ENCODE measurements at regions not wholly inside any gene's neighbourhood (a gene's known extent, or its start where the extent isn't known, plus 50 kb on each side); places are given as distances from the start of the nearest gene placed in this dataset.
"Not testable (repeated sequence)": the region's sequence is repeated elsewhere in the genome, so short reads cannot be mapped to it uniquely, and the experiment has no call there.

DNA sequence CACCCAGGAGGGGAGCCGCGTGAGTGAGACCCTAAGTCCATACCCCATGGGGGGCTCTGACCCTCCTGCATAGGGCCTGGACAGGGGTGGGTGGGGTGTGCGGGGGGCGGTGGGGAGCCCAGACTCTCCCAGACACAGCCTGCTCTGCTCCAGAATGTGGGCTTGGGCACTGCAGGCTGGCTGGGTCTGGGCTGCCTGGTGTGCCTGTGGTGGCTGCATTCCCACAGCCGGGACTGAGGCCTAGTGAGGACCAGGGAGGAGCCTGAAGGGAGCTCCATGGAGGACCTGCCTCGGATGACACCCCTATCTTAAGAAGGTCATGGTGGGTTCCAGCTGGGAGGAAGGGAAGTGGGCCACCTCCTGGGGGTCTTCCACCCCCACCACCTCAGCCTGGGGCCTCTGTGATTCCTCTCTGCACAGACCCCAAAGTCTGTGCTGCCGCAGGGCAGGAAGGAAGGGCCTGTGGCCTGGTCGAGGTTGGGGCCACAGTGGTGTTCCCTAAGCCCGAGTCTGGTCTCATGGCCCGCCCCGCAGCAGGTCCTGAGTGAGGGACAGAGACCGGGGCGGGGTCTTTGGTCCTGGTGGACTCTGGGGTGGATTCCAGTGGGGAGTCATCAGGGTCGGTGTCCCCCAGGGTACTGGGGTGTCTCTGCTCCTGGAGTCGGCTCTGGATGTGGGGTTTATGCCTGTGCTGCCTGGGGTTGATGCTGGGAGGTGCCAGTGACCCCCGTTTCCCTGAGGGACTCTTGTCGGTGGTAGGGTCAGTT is 392.3 kb downstream of the TMEM121 start:
- peaks cover 47% of the 10 kb centered on the region for H3K36me3 Mint-ChIP-seq
- H3K4me3 Mint-ChIP-seq: peak overlapping the region; percentile 82
- H3K27ac Mint-ChIP-seq: peak overlapping the region; percentile 72
- peaks cover 10% of the 10 kb centered on the region for H3K4me1 Mint-ChIP-seq
- no peak for ATAC-seq
- H3K27me3 Mint-ChIP-seq: no peaks in the 10 kb centered on the region
- H3K9me3 Mint-ChIP-seq: no peaks in the 10 kb centered on the region

DNA sequence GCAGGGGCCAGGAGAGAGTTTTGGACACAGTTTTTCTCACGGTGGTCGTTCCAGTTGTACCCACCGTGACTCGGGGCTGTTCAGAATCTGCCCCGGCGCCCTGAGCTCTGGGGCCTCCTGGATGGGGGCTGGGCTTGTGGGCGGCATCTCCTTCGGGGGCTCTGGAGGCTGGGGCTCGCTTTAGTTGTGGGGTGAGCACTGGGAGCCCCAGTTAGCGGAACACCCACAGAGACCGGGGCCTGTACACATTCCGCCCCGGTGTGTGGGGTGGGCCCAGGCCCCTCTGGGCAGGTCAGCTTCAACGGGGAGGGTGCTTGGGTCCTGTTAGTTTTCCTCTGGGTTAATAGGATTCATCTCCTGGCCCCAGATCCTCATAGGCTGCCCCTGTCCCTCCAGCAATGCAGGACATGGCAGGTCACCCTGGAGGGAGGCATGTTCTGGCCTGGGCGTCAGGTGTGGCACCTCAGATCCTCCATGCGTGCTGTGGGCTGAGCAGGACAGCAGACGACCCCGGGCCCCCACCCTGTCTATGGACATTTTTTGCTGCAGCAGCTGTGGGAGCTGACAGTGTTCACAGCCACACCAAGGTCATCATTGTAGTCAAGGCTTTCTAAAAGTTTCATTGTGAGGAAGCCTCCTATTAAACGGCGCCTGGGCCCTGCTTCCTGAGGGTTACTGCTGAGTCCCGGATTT is 393.2 kb downstream of the TMEM121 start:
- Mint-ChIP-seq H3K27me3 (no peaks in the 10 kb centered on the region), H3K4me3 (peak overlapping the region; percentile 77), H3K9me3 (no peaks in the 10 kb centered on the region), H3K36me3 (peaks cover 53% of the 10 kb centered on the region), H3K4me1 (peaks cover 10% of the 10 kb centered on the region), H3K27ac (peak overlapping the region; percentile 72)
- ATAC-seq: no peak

DNA sequence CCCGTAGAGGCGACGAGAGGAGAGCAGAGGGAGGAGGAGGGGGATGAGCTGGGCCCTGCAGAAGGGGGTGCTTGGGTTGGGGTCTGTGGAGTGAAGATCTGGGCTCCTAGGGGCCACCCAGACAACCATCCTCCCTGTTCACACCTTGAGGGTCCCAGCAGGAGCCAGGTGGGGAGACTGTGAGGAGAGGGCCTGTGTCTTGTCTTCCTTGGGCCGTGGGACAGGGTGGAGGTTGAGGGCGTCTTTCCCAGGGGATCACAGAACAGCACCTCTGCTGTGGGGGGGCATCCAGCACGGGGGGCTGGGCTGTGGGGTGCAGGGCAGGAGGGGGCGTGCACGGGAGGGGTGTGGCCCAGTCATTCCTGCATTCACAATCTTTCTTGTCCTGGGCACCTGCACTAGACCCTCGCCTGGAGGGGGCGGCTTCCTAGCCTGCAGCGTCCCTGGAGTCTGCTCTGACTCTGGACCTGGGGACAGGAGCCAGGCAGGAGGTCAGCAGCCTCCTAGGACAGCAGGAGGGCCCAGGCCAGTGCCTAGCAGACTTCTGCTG is 393.8 kb downstream of the TMEM121 start:
- Mint-ChIP-seq H3K4me1 (peaks cover 10% of the 10 kb centered on the region), H3K4me3 (peak overlapping the region; percentile 77), H3K27ac (peak overlapping the region; percentile 72), H3K36me3 (peaks cover 53% of the 10 kb centered on the region)
- H3K27me3 Mint-ChIP-seq, H3K9me3 Mint-ChIP-seq: not testable (repeated sequence)
- peak; percentile 53 for ATAC-seq

DNA sequence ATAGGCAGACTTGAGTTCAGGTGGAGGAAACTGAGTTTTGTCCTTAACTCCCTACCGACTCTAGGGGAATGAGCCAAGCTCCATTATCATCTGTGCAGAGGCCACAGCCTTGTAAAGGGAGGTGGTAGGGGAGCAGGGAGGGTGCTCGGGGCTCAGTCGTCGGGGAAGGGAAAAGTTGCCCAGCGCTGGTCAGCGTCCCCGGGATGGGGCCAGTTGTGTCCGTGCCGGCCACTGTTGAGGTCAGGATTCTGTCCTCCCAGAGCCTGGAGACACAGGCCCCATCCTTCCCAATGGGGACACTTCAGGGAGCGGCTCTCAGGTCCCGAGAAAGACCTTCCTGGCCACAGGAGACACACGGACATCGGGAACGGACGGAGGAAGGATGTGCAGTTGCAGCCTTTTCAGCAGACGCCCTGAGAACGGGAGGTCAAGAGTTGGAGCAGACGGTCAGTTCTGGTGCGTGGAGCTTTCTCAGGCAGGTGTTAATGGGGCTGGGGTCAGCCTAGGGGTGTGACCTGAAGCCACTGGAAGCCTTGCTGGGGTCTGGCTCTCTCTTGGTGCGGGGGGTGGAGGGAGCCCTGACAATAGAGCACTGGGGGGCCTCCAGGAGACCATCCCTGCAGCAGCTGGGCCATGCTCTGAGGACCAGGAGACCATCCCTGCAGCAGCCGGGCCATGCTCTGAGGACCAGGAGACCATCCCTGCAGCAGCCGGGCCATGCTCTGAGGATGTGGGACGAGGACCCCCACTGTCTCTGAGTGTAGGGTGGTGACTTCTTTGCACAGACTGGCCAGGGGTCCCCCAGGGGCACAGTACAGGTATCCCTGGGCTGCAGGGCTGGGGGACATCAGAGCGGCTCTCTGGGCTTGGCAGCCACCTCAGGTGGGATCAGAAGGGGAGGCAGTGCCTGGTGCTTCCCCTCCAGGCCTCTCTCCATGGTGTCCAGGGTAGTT is 394.7 kb downstream of the TMEM121 start:
- peaks cover 10% of the 10 kb centered on the region for H3K4me1 Mint-ChIP-seq
- H3K36me3 Mint-ChIP-seq: peaks cover 45% of the 10 kb centered on the region
- H3K27me3 Mint-ChIP-seq, ATAC-seq, H3K27ac Mint-ChIP-seq, H3K9me3 Mint-ChIP-seq: not testable (repeated sequence)
- peak overlapping the region; percentile 77 for H3K4me3 Mint-ChIP-seq

DNA sequence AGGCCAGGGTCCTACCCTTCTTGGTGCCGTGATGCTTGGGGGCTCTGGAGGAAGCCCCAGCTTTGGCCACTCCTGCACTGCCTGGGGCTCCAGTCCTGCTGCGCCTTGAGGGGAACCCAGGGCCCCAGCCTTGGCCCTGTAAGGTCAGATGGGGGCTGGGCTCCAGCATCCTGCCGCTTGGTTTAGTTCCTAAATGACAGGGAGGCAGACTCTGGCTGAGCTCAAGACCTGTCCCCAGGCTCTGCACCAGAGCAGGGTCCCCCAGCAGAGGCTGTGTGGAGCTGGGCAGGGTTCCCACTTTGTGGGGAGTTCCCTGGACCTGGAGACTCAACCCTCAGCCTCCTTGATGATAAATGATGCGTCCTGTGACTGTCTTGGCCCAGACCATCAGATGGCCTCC is 395.4 kb downstream of the TMEM121 start:
- not testable (repeated sequence) for H3K27me3 Mint-ChIP-seq, ATAC-seq, H3K9me3 Mint-ChIP-seq, H3K27ac Mint-ChIP-seq, H3K4me1 Mint-ChIP-seq
- Mint-ChIP-seq H3K36me3 (peaks cover 38% of the 10 kb centered on the region), H3K4me3 (peak overlapping the region; percentile 12)

DNA sequence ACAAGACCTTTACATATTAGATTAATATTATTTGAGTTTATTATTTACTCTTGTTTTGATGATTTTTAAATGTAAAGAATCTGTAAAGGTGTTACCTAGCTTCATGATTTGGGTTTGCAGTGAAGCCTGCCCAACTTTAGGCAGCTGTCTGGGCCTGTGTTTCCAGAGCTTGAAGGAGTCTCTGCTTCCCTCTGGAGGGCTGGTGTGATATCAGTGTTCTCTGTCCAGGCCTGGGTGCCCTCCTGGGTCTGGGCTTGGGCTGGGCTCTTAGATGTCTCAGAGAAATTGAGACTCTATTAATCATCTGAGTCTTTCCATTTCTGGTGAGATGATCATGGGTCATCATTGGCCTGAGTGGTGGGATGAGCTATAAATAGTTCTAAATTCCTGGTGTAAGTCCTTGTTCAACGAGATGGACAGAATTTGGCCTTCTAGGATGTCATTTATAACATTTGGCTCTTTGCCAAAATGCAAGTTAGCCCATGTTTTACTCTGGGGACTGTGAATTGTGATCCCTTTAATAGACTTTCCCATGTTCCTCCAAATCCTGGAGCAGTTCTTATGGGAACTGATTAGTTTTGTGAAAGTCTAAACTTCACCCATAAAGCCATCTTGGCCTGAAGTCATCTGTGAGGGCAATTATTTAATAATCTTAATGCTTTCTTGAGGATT is 397.3 kb downstream of the TMEM121 start:
- not testable (repeated sequence) for H3K9me3 Mint-ChIP-seq, H3K27ac Mint-ChIP-seq, H3K4me3 Mint-ChIP-seq

DNA sequence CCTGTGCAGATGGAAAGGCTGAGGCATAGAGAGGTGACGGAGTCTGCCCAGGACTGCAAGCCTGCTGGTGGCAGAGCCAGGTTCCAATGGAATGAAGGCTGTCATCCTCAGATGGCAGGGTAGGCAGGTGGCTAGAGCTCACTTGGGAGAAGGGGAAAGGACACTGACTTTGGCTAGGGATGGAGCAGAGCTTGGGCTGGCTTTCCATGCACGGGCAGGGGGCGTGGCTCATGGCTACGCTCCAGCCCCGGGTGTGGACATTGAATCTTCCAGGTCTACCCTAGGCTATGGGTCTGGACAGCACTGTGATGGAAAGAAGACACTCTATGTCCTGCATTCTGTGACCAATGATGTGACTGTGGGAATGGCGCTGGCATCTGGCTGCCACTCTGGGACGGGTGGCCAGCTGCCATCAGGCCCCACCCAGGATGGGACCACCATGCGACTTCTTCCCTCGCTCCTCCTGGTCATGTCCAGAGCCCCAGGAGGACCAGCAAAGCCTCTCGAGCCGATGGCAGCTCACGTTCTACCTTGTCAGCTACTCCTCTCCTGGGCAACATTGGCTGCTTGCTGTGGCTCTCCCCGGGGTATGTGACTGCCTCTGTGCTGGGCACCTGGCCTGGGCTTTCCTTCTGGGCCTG is 398.7 kb downstream of the TMEM121 start:
- H3K36me3 Mint-ChIP-seq: peaks cover 27% of the 10 kb centered on the region
- H3K27ac Mint-ChIP-seq: no peak overlapping the region
- H3K4me1 Mint-ChIP-seq: peaks cover 8% of the 10 kb centered on the region
- H3K4me3 Mint-ChIP-seq: no peak overlapping the region
- ATAC-seq: no peak
- H3K9me3 Mint-ChIP-seq: no peaks in the 10 kb centered on the region
- H3K27me3 Mint-ChIP-seq: no peaks in the 10 kb centered on the region

More for the DNA sequence above, 397.3 kb downstream of the TMEM121 start:
- ATAC-seq, H3K27me3 Mint-ChIP-seq, H3K4me1 Mint-ChIP-seq: not testable (repeated sequence)
- H3K36me3 Mint-ChIP-seq: peaks cover 31% of the 10 kb centered on the region

DNA sequence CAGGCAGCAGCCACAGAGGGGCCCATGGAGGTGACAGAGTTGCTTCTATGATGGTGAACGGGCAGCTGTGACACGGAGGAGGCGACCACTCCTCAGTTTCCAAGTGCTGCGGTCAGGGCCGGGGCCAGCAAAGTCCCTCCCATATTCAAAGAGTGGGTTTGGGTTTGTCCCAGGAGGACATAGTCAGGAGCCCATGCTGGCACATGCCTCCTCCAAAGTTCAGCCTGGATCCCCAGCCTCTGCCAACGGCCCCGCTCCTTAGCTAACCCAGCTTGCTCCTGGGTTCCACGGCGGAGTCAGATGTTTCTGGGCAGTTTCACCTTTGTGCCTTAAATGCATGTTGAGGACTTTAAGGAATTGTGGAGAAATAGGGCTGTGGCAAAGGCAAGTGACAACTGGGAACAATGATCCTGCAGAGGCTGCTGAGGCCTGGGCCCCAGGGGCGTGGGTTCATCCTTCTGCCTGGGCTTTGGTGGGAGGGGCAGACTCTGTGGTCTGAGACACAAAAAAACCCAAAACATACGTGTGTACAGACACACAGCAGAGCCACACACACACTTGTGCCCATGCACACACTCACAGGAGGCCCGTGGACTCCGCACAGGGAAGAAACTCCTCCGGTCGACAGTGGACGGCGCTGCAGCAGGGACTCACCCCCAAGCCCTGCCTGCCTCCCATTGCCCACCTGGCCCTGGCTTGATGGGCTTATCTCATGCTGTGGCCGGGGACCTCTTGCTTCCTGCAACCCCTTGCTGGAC is 399.4 kb downstream of the TMEM121 start:
- Mint-ChIP-seq H3K4me1 (peaks cover 8% of the 10 kb centered on the region), H3K27ac (no peak overlapping the region), H3K36me3 (peaks cover 20% of the 10 kb centered on the region), H3K4me3 (no peak overlapping the region), H3K27me3 (no peaks in the 10 kb centered on the region), H3K9me3 (no peaks in the 10 kb centered on the region)
- no peak for ATAC-seq

DNA sequence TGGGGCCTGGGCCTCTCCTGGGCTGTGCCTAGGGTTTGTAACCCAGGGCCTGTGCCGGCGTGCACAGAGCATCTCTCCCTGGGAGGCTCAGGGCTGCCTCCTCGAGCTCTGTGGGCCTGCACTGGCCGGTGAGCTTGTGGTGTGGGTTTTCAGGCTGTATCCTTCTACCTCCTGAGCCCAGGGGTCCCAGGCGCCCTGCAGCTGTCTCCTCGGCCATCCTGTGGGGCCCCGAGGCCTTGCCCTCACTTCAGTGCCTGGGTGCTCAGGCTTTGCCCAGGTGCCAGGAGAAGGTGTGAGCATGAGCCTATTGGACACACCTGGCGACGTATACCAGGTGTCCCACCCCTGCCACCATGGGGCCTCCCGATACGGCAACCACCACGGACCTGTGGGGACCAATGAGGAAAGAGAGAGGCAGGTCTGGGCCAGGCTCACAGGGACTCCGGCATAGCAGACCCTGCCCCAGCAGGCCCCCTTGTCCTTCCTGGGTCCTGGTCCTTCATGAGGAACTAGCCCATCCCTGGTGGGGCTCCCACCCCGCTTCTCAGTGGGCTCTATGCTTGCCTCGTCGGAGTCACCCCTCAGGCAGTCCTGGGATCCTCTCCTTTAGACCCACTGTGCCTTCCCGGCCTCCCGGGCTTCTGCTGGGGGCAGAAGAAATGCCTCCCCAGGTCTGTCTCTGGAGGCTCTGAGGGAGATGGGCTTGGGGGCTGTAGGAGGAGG is 400.2 kb downstream of the TMEM121 start:
- Mint-ChIP-seq H3K27me3 (no peaks in the 10 kb centered on the region), H3K4me1 (peaks cover 8% of the 10 kb centered on the region), H3K4me3 (no peak overlapping the region), H3K27ac (no peak overlapping the region), H3K9me3 (no peaks in the 10 kb centered on the region), H3K36me3 (peaks cover 18% of the 10 kb centered on the region)
- peak; percentile 47 for ATAC-seq

DNA sequence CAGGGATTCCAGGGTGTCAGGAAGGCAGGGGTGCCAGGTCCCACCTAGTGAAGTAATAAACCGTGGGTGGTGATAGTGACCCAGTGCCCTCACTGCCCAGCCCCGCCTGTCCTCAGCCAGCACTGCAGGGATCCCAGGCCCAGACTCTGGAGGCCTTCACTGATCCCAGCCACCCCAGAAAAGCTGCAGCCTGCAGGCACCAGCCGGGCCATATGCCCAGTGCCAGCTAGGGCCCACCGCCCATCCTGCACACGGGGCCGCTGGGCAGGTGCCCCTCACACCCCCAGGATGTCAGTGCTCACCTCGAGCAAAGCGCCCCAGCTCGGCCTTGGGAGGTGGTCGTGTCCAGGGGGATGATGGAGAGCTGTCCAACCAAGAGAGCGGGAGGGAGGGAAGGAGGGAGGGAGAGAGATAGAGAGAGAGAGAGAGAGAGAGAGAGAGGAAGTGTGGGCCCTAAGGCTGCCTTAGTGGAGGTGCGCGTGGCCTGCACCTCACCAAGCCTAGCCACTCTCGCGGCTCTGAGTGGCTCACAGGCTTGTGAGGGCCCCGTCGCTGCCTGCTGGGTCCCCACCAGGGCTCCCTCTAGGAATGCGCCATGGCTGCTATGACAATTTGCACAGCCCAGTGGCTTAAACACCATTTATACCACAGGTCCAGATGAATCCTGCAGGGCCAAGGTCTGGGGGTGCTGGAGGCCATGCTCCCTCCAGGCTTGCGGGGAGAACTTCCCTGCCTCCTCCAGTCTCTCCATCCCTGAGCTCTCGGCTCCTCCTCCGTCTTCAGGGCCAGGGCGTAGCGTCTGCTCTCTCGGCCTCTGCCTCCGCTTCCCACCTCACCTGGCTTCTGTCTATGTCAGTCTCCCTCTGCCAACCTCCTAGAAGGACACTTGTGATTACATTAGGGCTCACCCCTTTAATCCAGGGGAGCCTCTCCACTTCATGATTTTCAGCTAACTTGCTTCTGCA is 401.0 kb downstream of the TMEM121 start:
- peak; percentile 6 for ATAC-seq
- Mint-ChIP-seq H3K36me3 (peaks cover 11% of the 10 kb centered on the region), H3K4me1 (peaks cover 12% of the 10 kb centered on the region), H3K27ac (peak overlapping the region; percentile 42), H3K27me3 (no peaks in the 10 kb centered on the region), H3K9me3 (no peaks in the 10 kb centered on the region), H3K4me3 (peak overlapping the region; percentile 45)

DNA sequence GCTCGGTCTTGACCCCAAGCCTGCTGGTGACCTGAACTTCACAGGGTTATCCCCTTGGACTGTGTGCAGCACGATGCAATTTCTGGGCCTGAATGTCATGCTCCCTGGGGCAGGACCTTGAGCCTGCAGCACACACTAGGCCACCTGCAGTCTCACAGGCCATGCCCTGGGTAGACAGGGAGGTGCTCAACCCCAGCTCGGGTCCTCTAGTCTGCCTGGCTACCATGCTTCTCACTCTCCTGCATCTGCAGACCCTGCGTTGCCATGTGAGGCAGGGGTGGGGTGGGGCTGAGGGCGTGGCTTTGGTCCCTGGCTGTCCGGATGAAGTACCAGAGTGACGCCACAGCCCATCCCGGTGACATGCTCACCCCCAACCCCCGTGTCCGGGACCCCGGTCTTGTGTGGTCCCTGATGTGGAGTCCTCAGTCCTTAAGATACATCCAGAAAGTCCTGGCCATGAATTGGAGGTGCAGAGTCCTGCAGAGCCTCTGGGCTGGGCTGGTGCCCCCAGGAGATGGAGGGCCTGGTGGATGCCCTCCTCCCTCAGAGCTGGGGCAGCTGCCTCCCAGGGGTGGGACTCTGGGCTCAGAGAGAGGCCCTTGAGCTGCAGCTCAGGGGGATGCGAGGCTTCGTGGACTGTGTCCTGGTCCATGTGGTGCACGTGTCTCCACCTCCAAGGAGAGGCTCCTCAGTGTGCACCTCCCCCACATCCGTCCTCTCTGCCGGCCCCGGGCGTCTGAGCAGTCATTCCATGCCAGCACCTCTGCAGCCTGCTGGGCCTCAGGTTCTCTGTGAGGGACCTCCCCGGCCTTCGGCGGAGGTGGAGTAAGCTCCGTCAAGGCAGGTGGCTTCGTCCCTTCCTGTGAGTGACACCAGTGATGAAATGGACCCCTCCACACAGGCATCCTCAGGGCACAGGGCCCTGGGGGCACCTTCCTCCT is 402.1 kb downstream of the TMEM121 start:
- H3K27me3 Mint-ChIP-seq, H3K4me3 Mint-ChIP-seq, H3K9me3 Mint-ChIP-seq, H3K36me3 Mint-ChIP-seq: not testable (repeated sequence)
- Mint-ChIP-seq H3K27ac (peak overlapping the region; percentile 42), H3K4me1 (peaks cover 12% of the 10 kb centered on the region)
- peak; percentile 52 for ATAC-seq

All from stimulated activated memory B cell treated with anti-CD40 and anti-IgM and Interleukin-4, amounts not matched to agents 10 μg/mL and 1 μg/mL and 100 μg/mL, for 72 hours (primary cell).